Common myeloid progenitor, CD34-positive (primary cell): ENCODE measurements at regions not wholly inside any gene's neighbourhood (a gene's known extent, or its start where the extent isn't known, plus 50 kb on each side); places are given as distances from the start of the nearest gene placed in this dataset.

ENCODE experiments used
- CTCF ChIA-PET: fragments of 350-600 bp; sonication (Branson Sonifier 250); formaldehyde crosslinking; loops from one replicate; lab custom pipeline; 2021; ENCODE audit warnings: antibody characterized with exemption; lab: Charles Lee
- POLR2A ChIA-PET: fragments of 350-600 bp; sonication (Branson Sonifier 250); formaldehyde crosslinking; loops from one replicate; lab custom pipeline; 2021; ENCODE audit warnings: antibody characterized with exemption; lab: Charles Lee
- DNase-seq, 3 donors: peaks; one replicate each; pipeline versions ENCODE4 v3.0.0 to v3.0.0-alpha.2; 2013
- H3K27ac ChIP-seq, 2 experiments: 1 replicate in 1 of 2; 2 replicates in 1 of 2; pipeline ENCODE4 v1.7.0; 2013; ENCODE audit warnings: inconsistent platforms in 2 of 2, low read length in 2 of 2, mild to moderate bottlenecking in 2 of 2, low read depth in 1 of 2, moderate library complexity in 1 of 2; ENCODE audit not compliant: severe bottlenecking in 2 of 2, insufficient read depth in 1 of 2, poor library complexity in 1 of 2
- H3K27me3 ChIP-seq, 5 experiments: replicated peaks in 2 of 5; 1 replicate in 3 of 5; 2 replicates in 2 of 5; pipeline versions ENCODE4 v1.6.1 to v1.7.0; 2013; ENCODE audit warnings: low read length in 4 of 5, mild to moderate bottlenecking in 2 of 5, moderate library complexity in 2 of 5, inconsistent platforms in 1 of 5; ENCODE audit not compliant: insufficient read depth in 5 of 5, control insufficient read depth in 4 of 5
- H3K36me3 ChIP-seq, 4 experiments: 1 replicate in 2 of 4; 2 replicates in 2 of 4; pipeline versions ENCODE4 v1.6.1 to v1.7.0; 2013; ENCODE audit warnings: low read length in 3 of 4, control low read depth in 1 of 4, mild to moderate bottlenecking in 1 of 4; ENCODE audit not compliant: control insufficient read depth in 4 of 4, insufficient read depth in 4 of 4
- H3K4me1 ChIP-seq, 4 experiments: 1 replicate in 3 of 4; 2 replicates in 1 of 4; pipeline versions ENCODE4 v1.6.1 to v1.7.1; 2013; ENCODE audit warnings: low read length in 3 of 4, mild to moderate bottlenecking in 3 of 4, control low read depth in 1 of 4, inconsistent platforms in 1 of 4, moderate library complexity in 1 of 4; ENCODE audit not compliant: control insufficient read depth in 4 of 4, insufficient read depth in 4 of 4; ENCODE audit errors: control extremely low read depth in 1 of 4
- H3K4me3 ChIP-seq, 7 experiments: 1 replicate in 4 of 7; 2 replicates in 3 of 7; pipeline versions ENCODE4 v1.5.1 to v1.7.0; 2013; ENCODE audit warnings: mild to moderate bottlenecking in 7 of 7, low read length in 6 of 7, moderate library complexity in 6 of 7, inconsistent platforms in 2 of 7, low read depth in 2 of 7, control low read depth in 1 of 7; ENCODE audit not compliant: insufficient read depth in 4 of 7, control insufficient read depth in 1 of 7; ENCODE audit errors: extremely low read depth in 1 of 7
- H3K9me3 ChIP-seq, 5 experiments: 1 replicate in 4 of 5; 2 replicates in 1 of 5; pipeline versions ENCODE4 v1.6.1 to v1.7.1; 2013; ENCODE audit warnings: low read length in 4 of 5, mild to moderate bottlenecking in 2 of 5, inconsistent platforms in 1 of 5, low read depth in 1 of 5, moderate library complexity in 1 of 5; ENCODE audit not compliant: control insufficient read depth in 4 of 5, insufficient read depth in 2 of 5; ENCODE audit errors: control extremely low read depth in 1 of 5
- WGBS: methylation state at CpG from one replicate; pipeline ENCODE4 v1.1.5; 2013; ENCODE audit not compliant: insufficient coverage; 5-methylcytosine and 5-hydroxymethylcytosine counted together

DNA sequence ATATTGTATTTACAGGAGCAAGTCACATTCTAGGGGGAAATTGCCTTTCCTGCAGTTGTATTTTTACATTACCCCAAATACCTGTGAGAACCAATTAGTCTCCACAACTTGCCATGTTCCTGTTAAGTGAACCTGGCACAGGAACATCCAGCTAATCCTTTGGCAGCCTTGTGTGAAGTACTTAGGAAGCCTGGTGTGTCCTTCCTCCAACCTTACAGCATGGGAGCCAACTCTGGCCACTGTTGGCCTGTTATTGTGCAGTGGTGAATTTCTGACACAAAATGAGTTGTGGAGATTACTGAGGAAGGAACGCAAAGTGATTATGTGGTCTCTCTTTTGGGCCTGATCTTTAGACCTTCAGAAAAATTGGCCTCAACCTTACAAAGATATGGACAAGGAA is 238.0 kb upstream of the PITX2 start:
- Histone ChIP-seq H3K27me3 (no peaks in the 10 kb centered on the region), H3K36me3 (no peaks in the 10 kb centered on the region), H3K4me3 (no peak overlapping the region), H3K27ac (no peak overlapping the region), H3K9me3 (no peaks in the 10 kb centered on the region), H3K4me1 (no peaks in the 10 kb centered on the region)
- DNase-seq = no peak
- no CpG with 5 or more reads among the region's 1 CpG for WGBS
- ChIA-PET CTCF (no interaction called here), POLR2A (no interaction called here)

DNA sequence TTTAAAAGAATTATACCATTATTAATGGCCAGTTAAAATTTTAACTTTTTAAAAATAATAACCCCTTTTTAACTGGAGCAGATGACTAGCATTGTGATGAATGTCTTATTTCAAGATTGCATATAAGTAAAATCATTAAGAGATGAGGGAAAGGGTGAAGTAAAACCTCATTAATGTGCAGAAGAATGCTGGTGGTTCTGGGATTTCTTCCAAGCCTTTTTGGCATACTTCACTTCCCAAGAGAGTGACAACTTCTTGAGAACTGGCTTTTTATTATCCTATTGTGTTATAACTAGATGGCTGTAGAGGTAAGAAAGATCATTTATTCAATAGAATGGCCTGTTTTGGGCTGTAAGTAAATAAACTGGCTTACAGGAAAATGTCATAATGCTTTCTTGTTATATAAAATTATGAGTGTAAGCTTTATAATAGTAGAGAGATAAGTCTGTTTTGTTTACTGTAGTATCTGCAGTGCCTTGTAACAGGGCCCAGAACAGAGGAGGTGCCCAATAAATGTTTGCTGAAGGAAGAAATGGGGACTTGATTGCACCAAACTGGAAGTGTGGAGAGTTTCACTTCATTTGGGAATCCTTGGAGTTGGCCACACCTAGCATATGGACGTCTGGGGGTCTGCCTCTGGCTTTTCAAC is 242.9 kb upstream of the PITX2 start:
- ChIA-PET CTCF (no interaction called here), POLR2A (no interaction called here)
- WGBS = no CpG with 5 or more reads among the region's 1 CpG
- no peaks in the 10 kb centered on the region for H3K36me3 ChIP-seq
- H3K4me3 ChIP-seq = no peak overlapping the region
- DNase-seq = no peak
- no peaks in the 10 kb centered on the region for H3K27me3 ChIP-seq
- H3K9me3 ChIP-seq = no peaks in the 10 kb centered on the region
- H3K27ac ChIP-seq = no peak overlapping the region
- H3K4me1 ChIP-seq = no peaks in the 10 kb centered on the region

DNA sequence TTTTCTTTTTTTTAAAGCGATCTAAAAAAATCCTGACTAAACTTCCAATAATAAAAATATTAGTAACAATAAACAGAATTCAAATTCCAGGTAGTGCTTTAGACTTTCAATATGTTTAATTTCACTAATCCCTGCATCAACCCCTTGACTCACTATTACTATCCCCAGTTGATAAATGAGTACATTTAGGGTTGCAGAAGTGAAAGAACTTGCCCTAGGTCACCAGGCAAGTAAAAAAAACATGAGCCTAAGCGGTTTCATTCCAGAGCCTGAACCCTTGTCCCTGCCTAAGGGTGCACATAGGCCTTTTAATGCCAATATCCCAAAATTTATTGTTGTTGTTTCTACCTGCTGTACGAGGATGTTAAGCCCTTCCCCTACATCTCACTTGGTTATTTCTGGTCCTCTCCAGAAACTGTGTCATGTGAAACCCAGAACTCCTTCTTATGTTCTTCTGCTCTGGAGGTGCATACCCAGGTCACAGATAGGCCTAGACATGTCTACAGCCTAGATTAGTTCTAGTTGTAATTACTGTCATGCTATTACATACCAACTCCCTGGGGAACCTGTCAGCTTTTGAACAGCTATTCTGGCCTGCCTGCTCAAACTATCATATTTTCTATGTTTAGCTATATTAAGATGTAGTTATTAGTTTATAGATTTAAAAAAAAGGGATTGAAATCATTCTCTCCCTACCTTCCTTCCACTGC is 244.5 kb upstream of the PITX2 start:
- CTCF ChIA-PET = no interaction called here
- DNase-seq = no peak
- POLR2A ChIA-PET = no interaction called here
- whole genome bisulfite sequencing = 80% methylated on average over 2 of the region's 3 CpGs
- Histone ChIP-seq H3K27ac (no peak overlapping the region), H3K27me3 (no peaks in the 10 kb centered on the region), H3K9me3 (no peaks in the 10 kb centered on the region), H3K4me1 (no peaks in the 10 kb centered on the region), H3K4me3 (no peak overlapping the region), H3K36me3 (no peaks in the 10 kb centered on the region)

DNA sequence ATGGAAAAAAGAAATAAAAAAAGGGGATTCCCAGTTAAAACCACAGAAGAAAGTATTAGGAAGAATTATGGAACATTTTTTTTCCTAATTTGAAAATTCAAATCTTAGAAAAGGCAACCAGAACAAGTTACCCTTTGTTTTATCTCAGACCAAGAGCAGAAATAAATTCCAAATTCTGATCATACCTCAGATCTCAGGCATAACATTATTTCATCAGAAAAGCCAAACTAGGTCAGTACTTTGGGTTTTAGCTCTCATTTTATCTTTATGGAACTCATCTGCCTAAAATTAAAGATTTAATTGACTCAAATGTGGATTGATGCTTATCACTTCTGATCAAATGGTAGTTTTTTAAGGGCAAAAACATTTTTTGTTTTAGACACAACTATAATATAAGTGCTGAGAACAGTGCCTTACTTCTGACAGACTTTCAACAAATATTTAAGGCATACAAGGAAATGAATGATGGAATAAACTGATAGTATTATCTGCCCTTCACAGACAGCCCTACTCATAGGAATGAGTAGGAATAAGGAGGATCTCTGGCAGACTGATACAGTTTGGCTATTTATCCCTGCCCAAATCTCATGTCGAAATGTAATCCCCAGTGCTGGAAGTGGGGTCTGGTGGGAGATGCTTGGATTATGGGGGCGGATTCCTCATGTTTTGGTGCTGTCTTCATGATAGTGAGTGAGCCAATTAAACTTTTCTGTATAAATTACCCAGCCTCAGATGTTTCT is 245.3 kb upstream of the PITX2 start:
- CTCF ChIA-PET = no interaction called here
- no peak overlapping the region for H3K27ac ChIP-seq
- no CpG with 5 or more reads among the region's 2 CpGs for WGBS

DNA sequence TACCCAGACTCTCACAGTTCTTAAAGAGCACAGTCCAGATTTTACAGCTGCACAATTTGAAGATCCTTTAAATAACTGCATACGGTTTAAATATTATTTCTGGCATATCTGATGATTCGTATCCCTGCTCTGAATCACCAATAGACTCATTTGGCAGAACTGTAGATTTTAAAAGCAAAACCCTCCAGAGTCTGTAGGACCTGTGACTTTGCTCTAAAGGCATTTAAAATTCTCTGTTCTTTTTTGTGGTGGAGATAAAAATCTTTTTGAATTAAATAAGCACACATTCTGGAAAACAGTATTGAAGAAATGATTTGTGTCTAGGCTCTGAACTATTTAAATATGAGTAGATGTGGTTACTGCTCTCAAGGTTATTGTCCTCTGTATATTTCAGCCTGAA is 246.2 kb upstream of the PITX2 start:
- H3K36me3 ChIP-seq = no peaks in the 10 kb centered on the region
- no peak overlapping the region for H3K4me3 ChIP-seq
- no peaks in the 10 kb centered on the region for H3K9me3 ChIP-seq
- WGBS = 94% methylated on average over 2 of the region's 2 CpGs
- no peak for DNase-seq
- POLR2A ChIA-PET = no interaction called here
- no peaks in the 10 kb centered on the region for H3K4me1 ChIP-seq
- H3K27ac ChIP-seq = no peak overlapping the region
- H3K27me3 ChIP-seq = no peaks in the 10 kb centered on the region
- CTCF ChIA-PET = no interaction called here

More for the DNA sequence above, 245.3 kb upstream of the PITX2 start:
- no peaks in the 10 kb centered on the region for H3K27me3 ChIP-seq
- no peaks in the 10 kb centered on the region for H3K36me3 ChIP-seq
- no peaks in the 10 kb centered on the region for H3K4me1 ChIP-seq
- POLR2A ChIA-PET = no interaction called here
- H3K4me3 ChIP-seq = no peak overlapping the region
- no peak for DNase-seq
- H3K9me3 ChIP-seq = no peaks in the 10 kb centered on the region

DNA sequence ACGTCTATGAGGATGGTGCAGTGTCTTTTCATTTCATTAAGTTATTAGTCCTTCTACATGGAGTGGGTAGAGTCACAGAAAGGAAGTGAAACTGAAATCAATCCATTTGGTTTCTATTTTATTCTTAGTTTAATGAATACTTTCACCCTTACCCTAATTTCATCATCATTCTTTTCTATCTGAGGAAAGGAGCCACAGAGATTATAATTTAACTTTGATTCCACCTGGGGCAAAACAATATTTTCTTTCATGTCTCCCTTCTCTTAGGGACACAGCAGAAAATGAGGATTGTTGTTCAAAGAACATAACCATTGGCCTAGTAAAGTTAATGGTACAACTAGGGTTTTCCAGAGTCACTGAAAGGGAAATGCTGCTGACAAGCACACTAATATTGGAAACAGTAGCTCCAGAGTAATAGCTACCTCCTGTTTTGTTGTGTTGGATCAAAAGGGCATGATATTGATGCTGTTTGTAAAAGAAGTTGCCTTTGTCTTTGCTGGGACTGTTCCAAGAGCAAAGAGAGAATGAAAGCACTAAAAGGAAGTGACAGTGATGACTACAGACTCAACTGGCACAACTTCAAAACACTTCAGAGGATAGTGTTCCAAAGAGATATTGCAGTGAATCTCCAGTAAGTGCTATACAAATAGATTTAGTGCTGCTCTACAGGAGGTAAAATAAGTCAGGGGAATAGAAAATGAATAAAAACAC is 247.1 kb upstream of the PITX2 start:
- H3K27me3 ChIP-seq = no peaks in the 10 kb centered on the region
- H3K4me3 ChIP-seq = no peak overlapping the region
- WGBS = no CpG with 5 or more reads among the region's 1 CpG
- H3K36me3 ChIP-seq = no peaks in the 10 kb centered on the region
- no peak overlapping the region for H3K27ac ChIP-seq
- ChIA-PET POLR2A (no interaction called here), CTCF (no interaction called here)
- H3K9me3 ChIP-seq = no peaks in the 10 kb centered on the region
- no peak for DNase-seq
- H3K4me1 ChIP-seq = no peaks in the 10 kb centered on the region
